ENCODE measurements at regions not wholly inside any gene's neighbourhood (a gene's known extent, or its start where the extent isn't known, plus 50 kb on each side); places are given as distances from the start of the nearest gene placed in this dataset.
"Not testable (repeated sequence)": the region's sequence is repeated elsewhere in the genome, so short reads cannot be mapped to it uniquely, and the experiment has no call there.

GRCh38 chr5:99348597-99348996 lies 419.8 kb upstream of the CHD1 start:
- Histone ChIP-seq H3K36me3 (ENCODE audit: control insufficient read depth, low read length) (no peaks in the 10 kb centered on the region), H3K27me3 (ENCODE audit: control insufficient read depth, low read length) (no peaks in the 10 kb centered on the region), H4K20me1 (ENCODE audit: control insufficient read depth, insufficient read depth, low read depth, low read length) (no peaks in the 10 kb centered on the region), H3K4me2 (ENCODE audit: low read length) (no peak overlapping the region), H3K4me1 (ENCODE audit: control insufficient read depth, low read length) (no peaks in the 10 kb centered on the region), H3K27ac (ENCODE audit: low read depth, low read length) (no peak overlapping the region), H3K9me2 (replicated peaks; ENCODE audit: control insufficient read depth, low read length) (no peaks in the 10 kb centered on the region), H3F3A (ENCODE audit: control insufficient read depth, insufficient read depth) (no peaks in the 10 kb centered on the region), H3K79me2 (ENCODE audit: control insufficient read depth, low read length) (no peaks in the 10 kb centered on the region), H3K4me3 (ENCODE audit: low read length) (no peak overlapping the region), H3K9me3 (ENCODE audit: control insufficient read depth, insufficient read depth, low read length) (no peaks in the 10 kb centered on the region)
- TF ChIP-seq EZH2phosphoT487 (IDR thresholded peaks at IDR 0.05; ENCODE audit: borderline replicate concordance, low read length) = no peak
- TF ChIP-seq, protein P1, sequence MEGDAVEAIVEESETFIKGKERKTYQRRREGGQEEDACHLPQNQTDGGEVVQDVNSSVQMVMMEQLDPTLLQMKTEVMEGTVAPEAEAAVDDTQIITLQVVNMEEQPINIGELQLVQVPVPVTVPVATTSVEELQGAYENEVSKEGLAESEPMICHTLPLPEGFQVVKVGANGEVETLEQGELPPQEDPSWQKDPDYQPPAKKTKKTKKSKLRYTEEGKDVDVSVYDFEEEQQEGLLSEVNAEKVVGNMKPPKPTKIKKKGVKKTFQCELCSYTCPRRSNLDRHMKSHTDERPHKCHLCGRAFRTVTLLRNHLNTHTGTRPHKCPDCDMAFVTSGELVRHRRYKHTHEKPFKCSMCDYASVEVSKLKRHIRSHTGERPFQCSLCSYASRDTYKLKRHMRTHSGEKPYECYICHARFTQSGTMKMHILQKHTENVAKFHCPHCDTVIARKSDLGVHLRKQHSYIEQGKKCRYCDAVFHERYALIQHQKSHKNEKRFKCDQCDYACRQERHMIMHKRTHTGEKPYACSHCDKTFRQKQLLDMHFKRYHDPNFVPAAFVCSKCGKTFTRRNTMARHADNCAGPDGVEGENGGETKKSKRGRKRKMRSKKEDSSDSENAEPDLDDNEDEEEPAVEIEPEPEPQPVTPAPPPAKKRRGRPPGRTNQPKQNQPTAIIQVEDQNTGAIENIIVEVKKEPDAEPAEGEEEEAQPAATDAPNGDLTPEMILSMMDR (IDR thresholded peaks at IDR 0.05; ENCODE audit: low read depth, low read length, poor library complexity, severe bottlenecking) = no peak

GRCh38 chr5:99339758-99340157 lies 411.0 kb upstream of the CHD1 start:
- not testable (repeated sequence) for H3K27ac ChIP-seq (ENCODE audit: low read depth, low read length); H3F3A ChIP-seq (ENCODE audit: control insufficient read depth, insufficient read depth); H3K9me2 ChIP-seq (replicated peaks; ENCODE audit: control insufficient read depth, low read length); H3K4me3 ChIP-seq (ENCODE audit: low read length); H4K20me1 ChIP-seq (ENCODE audit: control insufficient read depth, insufficient read depth, low read depth, low read length); H3K4me1 ChIP-seq (ENCODE audit: control insufficient read depth, low read length); H3K79me2 ChIP-seq (ENCODE audit: control insufficient read depth, low read length); H3K4me2 ChIP-seq (ENCODE audit: low read length); H3K36me3 ChIP-seq (ENCODE audit: control insufficient read depth, low read length); H3K27me3 ChIP-seq (ENCODE audit: control insufficient read depth, low read length); H3K9me3 ChIP-seq (ENCODE audit: control insufficient read depth, insufficient read depth, low read length)

DNA sequence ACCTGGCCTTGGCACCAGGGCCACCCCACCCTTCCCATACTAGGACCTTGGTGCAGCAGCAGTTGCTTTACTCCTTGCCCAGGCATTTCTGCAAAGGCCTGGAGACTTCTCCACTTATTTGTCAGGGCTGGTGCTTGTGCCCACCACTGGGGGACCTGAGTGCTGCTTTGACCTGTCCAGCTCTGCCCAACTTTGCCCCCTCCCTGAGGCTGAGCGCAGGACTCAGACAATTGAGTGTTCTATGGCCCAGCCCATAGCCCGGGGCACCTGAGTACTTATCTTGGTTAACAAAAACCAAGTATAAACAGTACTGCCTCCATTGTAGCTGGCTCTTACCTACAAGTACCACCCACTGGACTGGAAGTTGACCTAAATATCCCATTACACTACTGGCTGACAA lies 406.1 kb upstream of the CHD1 start:
- Histone ChIP-seq H3K4me2 (ENCODE audit: low read length) (no peak overlapping the region), H4K20me1 (ENCODE audit: control insufficient read depth, insufficient read depth, low read depth, low read length) (no peaks in the 10 kb centered on the region)

DNA sequence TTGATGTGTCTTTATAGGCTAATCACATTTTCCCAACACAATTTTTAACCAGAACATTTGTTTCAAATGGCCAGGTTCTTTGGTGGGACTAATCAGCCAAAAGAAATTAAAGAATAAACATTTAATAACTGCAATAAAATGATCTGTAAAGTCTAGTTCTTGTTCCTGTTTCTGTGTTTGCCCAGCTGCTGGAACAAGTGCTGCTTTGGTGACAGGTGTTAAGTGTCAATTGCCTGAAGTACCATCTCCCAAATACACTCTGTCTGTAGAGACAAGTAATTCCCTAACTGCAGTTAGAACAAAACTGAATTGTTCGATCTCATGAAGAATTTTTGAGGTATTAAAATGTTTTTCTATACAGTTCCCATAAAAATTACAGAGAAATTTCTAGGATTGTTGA lies 402.3 kb upstream of the CHD1 start:
- TF ChIP-seq, protein P1 (IDR thresholded peaks at IDR 0.05; ENCODE audit: low read depth, low read length, poor library complexity, severe bottlenecking) = no peak
- no peak for TF ChIP-seq EZH2phosphoT487 (IDR thresholded peaks at IDR 0.05; ENCODE audit: borderline replicate concordance, low read length)
- Histone ChIP-seq H4K20me1 (ENCODE audit: control insufficient read depth, insufficient read depth, low read depth, low read length) (no peaks in the 10 kb centered on the region), H3K4me2 (ENCODE audit: low read length) (no peak overlapping the region), H3F3A (ENCODE audit: control insufficient read depth, insufficient read depth) (no peaks in the 10 kb centered on the region), H3K9me3 (ENCODE audit: control insufficient read depth, insufficient read depth, low read length) (no peaks in the 10 kb centered on the region), H3K79me2 (ENCODE audit: control insufficient read depth, low read length) (no peaks in the 10 kb centered on the region), H3K9me2 (replicated peaks; ENCODE audit: control insufficient read depth, low read length) (no peaks in the 10 kb centered on the region), H3K27ac (ENCODE audit: low read depth, low read length) (no peak overlapping the region), H3K27me3 (ENCODE audit: control insufficient read depth, low read length) (no peaks in the 10 kb centered on the region), H3K36me3 (ENCODE audit: control insufficient read depth, low read length) (no peaks in the 10 kb centered on the region), H3K4me1 (ENCODE audit: control insufficient read depth, low read length) (no peaks in the 10 kb centered on the region), H3K4me3 (ENCODE audit: low read length) (no peak overlapping the region)

More for the DNA sequence above, 406.1 kb upstream of the CHD1 start:
- H3F3A ChIP-seq (ENCODE audit: control insufficient read depth, insufficient read depth) = no peaks in the 10 kb centered on the region
- no peak for TF ChIP-seq EZH2phosphoT487 (IDR thresholded peaks at IDR 0.05; ENCODE audit: borderline replicate concordance, low read length)
- TF ChIP-seq, protein P1 (IDR thresholded peaks at IDR 0.05; ENCODE audit: low read depth, low read length, poor library complexity, severe bottlenecking) = no peak
- H3K36me3 ChIP-seq (ENCODE audit: control insufficient read depth, low read length) = no peaks in the 10 kb centered on the region
- H3K9me3 ChIP-seq (ENCODE audit: control insufficient read depth, insufficient read depth, low read length) = no peaks in the 10 kb centered on the region
- no peaks in the 10 kb centered on the region for H3K79me2 ChIP-seq (ENCODE audit: control insufficient read depth, low read length)
- H3K9me2 ChIP-seq (replicated peaks; ENCODE audit: control insufficient read depth, low read length) = no peaks in the 10 kb centered on the region
- no peaks in the 10 kb centered on the region for H3K27me3 ChIP-seq (ENCODE audit: control insufficient read depth, low read length)
- no peak overlapping the region for H3K4me3 ChIP-seq (ENCODE audit: low read length)
- H3K4me1 ChIP-seq (ENCODE audit: control insufficient read depth, low read length) = no peaks in the 10 kb centered on the region
- H3K27ac ChIP-seq (ENCODE audit: low read depth, low read length) = no peak overlapping the region
